HEK293 (cell line): ENCODE measurements at regions not wholly inside any gene's neighbourhood (a gene's known extent, or its start where the extent isn't known, plus 50 kb on each side); places are given as distances from the start of the nearest gene placed in this dataset.

Experiments used
- CTCF ChIA-PET: fragments of 350-600 bp; formaldehyde crosslinking; extraction: SDS; loops from one replicate; lab custom pipeline; 2021; ENCODE audit warnings: antibody characterized with exemption; lab: Yijun Ruan, JAX
- POLR2A ChIA-PET: fragments of 300-600 bp; formaldehyde crosslinking; extraction: SDS; loops from one replicate; lab custom pipeline; 2020; ENCODE audit warnings: antibody characterized with exemption, inconsistent platforms; lab: Yijun Ruan, JAX
- H3K27ac ChIP-seq: fragments of 200-500 bp; sonication (Bioruptor generic); 2 replicates; pipeline ENCODE4 v1.5.1; 2014; ENCODE audit warnings: low read depth, low read length, control low read depth, inconsistent platforms; ENCODE audit errors: extremely low read depth
- H3K36me3 ChIP-seq, 2 experiments: fragments of 200-500 bp in 1 of 2; sonication (Bioruptor generic) in 1 of 2; 1 replicate in 1 of 2; 2 replicates in 1 of 2; pipeline ENCODE4 v1.5.1; 2014 to 2017; ENCODE audit warnings: inconsistent platforms in 2 of 2, low read length in 2 of 2; ENCODE audit not compliant: control insufficient read depth in 2 of 2, insufficient read depth in 1 of 2
- H3K4me1 ChIP-seq: fragments of 200-500 bp; sonication (Bioruptor generic); 2 replicates; pipeline ENCODE4 v1.5.1; 2014; ENCODE audit warnings: mild to moderate bottlenecking, low read length, inconsistent platforms; ENCODE audit not compliant: control insufficient read depth, insufficient read depth
- H3K4me3 ChIP-seq: 2 replicates; pipeline ENCODE4 v1.5.1; 2011; ENCODE audit warnings: low read depth, mild to moderate bottlenecking, control low read depth, low read length, moderate library complexity
- H3K9me3 ChIP-seq: fragments of 200-500 bp; sonication (Bioruptor generic); 2 replicates; pipeline ENCODE4 v1.5.1; 2014; ENCODE audit warnings: low read depth, low read length, inconsistent platforms; ENCODE audit not compliant: control insufficient read depth, insufficient read depth
- BCL11B ChIP-seq: fragments of 450-650 bp; formaldehyde crosslinking; IDR thresholded peaks from 2 replicates; pipeline ENCODE4 v1.5.1; 2016; ENCODE audit warnings: low read depth, missing biosample characterization, missing genetic modification characterization
- GLIS2 ChIP-seq: fragments of 450-650 bp; formaldehyde crosslinking; IDR thresholded peaks from 2 replicates; pipeline ENCODE4 v1.5.1; 2016; ENCODE audit warnings: missing biosample characterization, missing genetic modification characterization
- KLF1 ChIP-seq: fragments of 450-650 bp; formaldehyde crosslinking; IDR thresholded peaks from 2 replicates; pipeline ENCODE4 v1.5.1; 2016; ENCODE audit warnings: missing biosample characterization, missing genetic modification characterization
- PRDM1 ChIP-seq: fragments of 450-650 bp; formaldehyde crosslinking; IDR thresholded peaks from 2 replicates; pipeline ENCODE4; 2016; ENCODE audit warnings: missing biosample characterization, missing genetic modification characterization
- PRDM2 ChIP-seq: fragments of 450-650 bp; formaldehyde crosslinking; IDR thresholded peaks from 2 replicates; pipeline ENCODE4 v1.5.1; 2016; ENCODE audit warnings: missing biosample characterization, missing genetic modification characterization, borderline replicate concordance
- ZBTB7A ChIP-seq: fragments of 450-650 bp; formaldehyde crosslinking; IDR thresholded peaks from 2 replicates; pipeline ENCODE4 v1.5.1; 2016; ENCODE audit warnings: low read depth, missing biosample characterization, missing genetic modification characterization
- ZFP69B ChIP-seq: fragments of 450-650 bp; formaldehyde crosslinking; IDR thresholded peaks from 2 replicates; pipeline ENCODE4 v1.5.1; 2016; ENCODE audit warnings: missing biosample characterization, missing genetic modification characterization
- ZNF140 ChIP-seq: fragments of 450-650 bp; formaldehyde crosslinking; IDR thresholded peaks from 2 replicates; pipeline ENCODE4 v1.5.1; 2016; ENCODE audit warnings: missing biosample characterization, missing genetic modification characterization
- ZNF155 ChIP-seq: fragments of 450-650 bp; formaldehyde crosslinking; IDR thresholded peaks from 2 replicates; pipeline ENCODE4 v1.5.1; 2016; ENCODE audit warnings: missing biosample characterization, missing genetic modification characterization
- ZNF174 ChIP-seq: fragments of 450-650 bp; formaldehyde crosslinking; IDR thresholded peaks from 2 replicates; pipeline ENCODE4 v1.5.0; 2017; ENCODE audit warnings: missing biosample characterization, mild to moderate bottlenecking, missing genetic modification characterization
- ZNF23 ChIP-seq: fragments of 450-650 bp; formaldehyde crosslinking; IDR thresholded peaks from 2 replicates; pipeline ENCODE4 v1.5.1; 2016; ENCODE audit warnings: missing biosample characterization, missing genetic modification characterization, borderline replicate concordance
- ZNF292 ChIP-seq: fragments of 450-650 bp; formaldehyde crosslinking; IDR thresholded peaks from 2 replicates; pipeline ENCODE4 v1.5.1; 2016; ENCODE audit warnings: low read depth, missing biosample characterization, missing genetic modification characterization, borderline replicate concordance
- ZNF302 ChIP-seq: fragments of 450-650 bp; formaldehyde crosslinking; IDR thresholded peaks from 2 replicates; pipeline ENCODE4 v1.5.1; 2016; ENCODE audit warnings: missing biosample characterization, missing genetic modification characterization, low read depth
- ZNF311 ChIP-seq: fragments of 450-650 bp; formaldehyde crosslinking; IDR thresholded peaks from 2 replicates; pipeline ENCODE4 v1.5.1; 2017; ENCODE audit warnings: missing biosample characterization, missing genetic modification characterization, borderline replicate concordance
- ZNF335 ChIP-seq: fragments of 450-650 bp; formaldehyde crosslinking; conservative IDR thresholded peaks from 2 replicates; pipeline ENCODE4 v1.5.1; 2016; ENCODE audit warnings: missing biosample characterization, missing genetic modification characterization
- ZNF488 ChIP-seq: fragments of 450-650 bp; formaldehyde crosslinking; IDR thresholded peaks from 2 replicates; pipeline ENCODE4 v1.5.1; 2016; ENCODE audit warnings: missing biosample characterization, missing genetic modification characterization
- ZNF530 ChIP-seq: fragments of 450-650 bp; formaldehyde crosslinking; IDR thresholded peaks from 2 replicates; pipeline ENCODE4 v1.5.1; 2016; ENCODE audit warnings: low read depth, missing biosample characterization, missing genetic modification characterization
- ZNF544 ChIP-seq: fragments of 450-650 bp; formaldehyde crosslinking; IDR thresholded peaks from 2 replicates; pipeline ENCODE4 v1.5.0; 2017; ENCODE audit warnings: missing biosample characterization, missing genetic modification characterization
- ZNF670 ChIP-seq: fragments of 450-650 bp; formaldehyde crosslinking; IDR thresholded peaks from 2 replicates; pipeline ENCODE4 v1.5.1; 2016; ENCODE audit warnings: missing biosample characterization, missing genetic modification characterization, low read depth
- ZNF768 ChIP-seq: fragments of 450-650 bp; formaldehyde crosslinking; IDR thresholded peaks from 2 replicates; pipeline ENCODE4 v1.5.1; 2018; ENCODE audit warnings: missing biosample characterization, mild to moderate bottlenecking, missing genetic modification characterization
- ZXDB ChIP-seq: fragments of 450-650 bp; formaldehyde crosslinking; IDR thresholded peaks from 2 replicates; pipeline ENCODE4 v1.5.1; 2016; ENCODE audit warnings: missing biosample characterization, missing genetic modification characterization
- TF ChIP-seq, protein P1 (sequence below): fragments of 450-650 bp; formaldehyde crosslinking; IDR thresholded peaks from 2 replicates; pipeline ENCODE4 v1.5.1; 2017; ENCODE audit warnings: missing biosample characterization, missing genetic modification characterization

DNA sequence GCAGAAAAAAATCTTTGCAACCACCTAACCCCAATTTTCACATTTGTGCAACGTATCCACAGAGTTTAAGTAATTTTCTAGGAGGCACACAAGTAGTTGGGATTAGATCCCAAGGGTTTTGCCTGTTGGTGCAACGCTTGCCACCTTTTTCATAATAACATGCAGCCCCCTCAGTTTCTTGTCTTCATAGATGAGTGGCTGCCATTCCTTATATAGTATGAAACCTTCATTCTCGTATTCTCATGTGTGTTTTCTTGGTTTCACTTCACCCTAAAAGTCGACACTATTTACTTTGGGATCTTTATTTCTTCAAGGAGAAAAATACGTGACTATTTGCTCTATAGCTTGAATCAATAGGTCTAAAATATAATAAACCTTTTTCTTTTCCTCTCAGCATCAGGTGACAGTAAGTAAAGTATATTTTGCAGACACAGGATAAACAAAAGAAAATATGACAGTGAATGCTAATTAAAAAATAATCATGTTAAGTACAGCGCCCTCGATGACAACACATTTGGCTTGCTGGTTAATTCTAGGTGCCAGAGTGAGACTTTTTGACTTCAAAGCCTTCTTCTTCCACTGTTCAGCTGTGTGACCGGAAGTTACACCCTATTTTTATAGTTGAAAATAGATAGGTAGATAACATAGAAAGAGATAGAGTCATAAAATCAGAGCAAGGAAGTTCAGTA lies 342.8 kb upstream of the CCNG1 start:
- Histone ChIP-seq H3K36me3 (no peaks in the 10 kb centered on the region), H3K4me3 (no peak overlapping the region), H3K9me3 (no peaks in the 10 kb centered on the region), H3K4me1 (no peaks in the 10 kb centered on the region), H3K27ac (no peak overlapping the region)
- ChIA-PET CTCF (no interaction called here), POLR2A (no interaction called here)
- TF ChIP-seq ZNF530 (tag by site-specific recombination) (no peak), PRDM2 (tag by site-specific recombination) (no peak), BCL11B (tag by site-specific recombination) (no peak), ZNF140 (tag by site-specific recombination) (no peak), ZNF670 (no peak), ZFP69B (tag by site-specific recombination) (no peak), ZNF302 (tag by site-specific recombination) (no peak), GLIS2 (tag by site-specific recombination) (no peak), ZBTB7A (tag by site-specific recombination) (no peak), ZXDB (no peak), ZNF311 (tag by site-specific recombination) (no peak), PRDM1 (tag by site-specific recombination) (no peak), ZNF292 (no peak), ZNF155 (no peak), ZNF335 (tag by site-specific recombination) (no peak)
- TF ChIP-seq, protein P1, sequence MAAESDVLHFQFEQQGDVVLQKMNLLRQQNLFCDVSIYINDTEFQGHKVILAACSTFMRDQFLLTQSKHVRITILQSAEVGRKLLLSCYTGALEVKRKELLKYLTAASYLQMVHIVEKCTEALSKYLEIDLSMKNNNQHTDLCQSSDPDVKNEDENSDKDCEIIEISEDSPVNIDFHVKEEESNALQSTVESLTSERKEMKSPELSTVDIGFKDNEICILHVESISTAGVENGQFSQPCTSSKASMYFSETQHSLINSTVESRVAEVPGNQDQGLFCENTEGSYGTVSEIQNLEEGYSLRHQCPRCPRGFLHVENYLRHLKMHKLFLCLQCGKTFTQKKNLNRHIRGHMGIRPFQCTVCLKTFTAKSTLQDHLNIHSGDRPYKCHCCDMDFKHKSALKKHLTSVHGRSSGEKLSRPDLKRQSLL (tag by site-specific recombination): no peak

DNA sequence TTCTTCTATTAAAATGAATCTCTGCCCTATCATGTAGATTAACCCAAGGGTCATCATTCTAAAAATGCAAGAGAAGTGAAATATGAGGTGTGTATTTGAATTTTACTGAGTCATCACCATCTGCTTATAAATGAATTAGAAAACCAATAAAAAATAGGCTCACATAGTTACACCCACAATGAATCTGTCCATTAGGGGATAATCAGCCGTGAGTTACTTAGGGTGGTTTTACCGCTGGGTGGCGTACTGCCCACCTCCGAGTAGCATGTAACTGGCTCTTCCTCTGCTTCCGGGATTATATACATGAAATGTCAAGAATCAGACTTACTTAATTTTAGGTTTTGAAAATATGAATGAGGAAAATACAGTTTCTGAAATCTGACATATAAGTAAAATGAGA lies 332.9 kb upstream of the CCNG1 start:
- POLR2A ChIA-PET: no interaction called here
- H3K9me3 ChIP-seq: no peaks in the 10 kb centered on the region
- H3K27ac ChIP-seq: no peak overlapping the region
- no peak overlapping the region for H3K4me3 ChIP-seq
- no peaks in the 10 kb centered on the region for H3K36me3 ChIP-seq
- H3K4me1 ChIP-seq: no peaks in the 10 kb centered on the region
- CTCF ChIA-PET: interaction anchor here (0.6 to 1.5 kb wide), 4 partner anchors 243 to 1857 kb away, joined by 3 to 7 read pairs (median 5); no protein-coding TSS in a partner anchor
- no peak for TF ChIP-seq ZNF174
- no peak for TF ChIP-seq KLF1 (tag by site-specific recombination)
- no peak for TF ChIP-seq ZNF768
- TF ChIP-seq ZNF23: no peak
- no peak for TF ChIP-seq ZNF544 (tag by site-specific recombination)
- no peak for TF ChIP-seq ZNF335 (tag by site-specific recombination)
- no peak for TF ChIP-seq ZNF488 (tag by site-specific recombination)
